ENCODE measurements at regions not wholly inside any gene's neighbourhood (a gene's known extent, or its start where the extent isn't known, plus 50 kb on each side); places are given as distances from the start of the nearest gene placed in this dataset.

DNA sequence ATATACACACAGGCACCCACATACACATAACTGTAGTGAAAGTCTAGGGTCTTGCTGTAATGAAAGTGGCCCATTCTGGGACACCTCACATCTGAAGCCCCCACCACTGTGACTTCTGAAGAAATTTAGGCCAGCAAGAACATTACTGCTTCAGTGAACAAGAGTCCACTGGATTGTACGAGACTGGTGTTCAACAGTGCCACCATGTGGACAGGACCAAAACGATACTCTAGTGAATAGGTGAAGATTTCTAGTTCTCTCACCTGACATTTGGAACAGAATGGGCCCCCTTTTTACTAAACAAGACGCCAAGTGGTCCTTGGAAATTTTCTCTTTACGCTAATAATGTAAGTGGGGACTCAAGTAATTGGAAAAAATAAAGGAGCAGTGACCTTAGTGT is 156.9 kb downstream of the MAFB start:
- Mint-ChIP-seq H3K27me3 (ENCODE audit: low read depth in 3 of 3) (peaks cover 7 to 18% (median 12%) of the 10 kb centered on the region in 3 donors), H3K27ac (no peak overlapping the region), H3K9me3 (peaks cover 13 to 36% (median 28%) of the 10 kb centered on the region in 7 donors), H3K36me3 (peaks cover 0 to 3% of the 10 kb centered on the region in 2 donors), H3K4me1 (peaks cover 6% of the 10 kb centered on the region), H3K4me3 (no peak overlapping the region)
- Histone ChIP-seq H3K4me3 (replicated peaks in 1 of 3; ENCODE audit: low read depth in 2 of 3, low read length in 3 of 3) (no peak overlapping the region), H3K79me2 (ENCODE audit: insufficient read depth, low read length) (no peaks in the 10 kb centered on the region), H3K4me1 (ENCODE audit: control insufficient read depth in 1 of 2, insufficient read depth in 2 of 2, low read length in 2 of 2) (peaks cover 0 to 4% of the 10 kb centered on the region in 2 donors), H3K9ac (ENCODE audit: insufficient read depth, low read length, poor library complexity, severe bottlenecking) (no peak overlapping the region), H3K27ac (ENCODE audit: low read depth in 1 of 2, low read length in 2 of 2) (no peak overlapping the region), H2AFZ (ENCODE audit: insufficient read depth, low read depth, low read length, poor library complexity, severe bottlenecking) (no peak overlapping the region), H3K27me3 (ENCODE audit: control insufficient read depth in 2 of 2, insufficient read depth in 2 of 2, low read length in 2 of 2) (peaks cover 0 to 4% of the 10 kb centered on the region in 2 donors), H4K20me1 (ENCODE audit: insufficient read depth, low read length) (no peaks in the 10 kb centered on the region), H3K9me3 (replicated peaks in 1 of 2; ENCODE audit: control insufficient read depth in 1 of 2, insufficient read depth in 1 of 2, low read length in 2 of 2) (peaks cover 23 to 29% of the 10 kb centered on the region in 2 donors), H3K4me2 (replicated peaks; ENCODE audit: extremely low read depth, low read length, poor library complexity, severe bottlenecking) (no peak overlapping the region), H3K36me3 (replicated peaks in 1 of 2; ENCODE audit: control insufficient read depth in 1 of 2, insufficient read depth in 2 of 2, low read length in 2 of 2) (no peaks in the 10 kb centered on the region)
- intact Hi-C loops (cut with micrococcal nuclease) = no loop called here
- peak; percentile 50 for TF ChIP-seq CTCF (IDR thresholded peaks at IDR 0.05)
- WGBS (ENCODE audit: insufficient coverage) = 55% methylated on average over 2 of the region's 4 CpGs
- peak in 2 of 3 donors; percentile 18 to 34 for DNase-seq

DNA sequence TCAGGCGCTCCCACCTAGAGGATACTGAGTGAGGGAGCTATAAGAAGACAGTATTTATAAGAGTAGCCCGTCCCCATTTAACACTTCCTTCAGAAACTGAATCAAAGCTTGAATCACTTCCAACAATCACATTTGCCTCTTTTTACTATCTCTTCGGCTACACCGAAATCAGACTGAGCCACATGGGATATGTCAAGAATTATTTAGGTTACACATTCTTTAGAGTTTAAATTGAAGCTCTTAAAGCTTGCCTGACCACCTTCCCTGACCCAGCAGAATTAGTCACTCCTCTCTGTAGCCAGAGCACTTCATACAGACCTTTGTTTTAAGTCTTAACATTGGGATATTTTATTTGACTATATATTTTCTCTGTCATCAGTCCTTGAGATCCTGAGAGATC is 163.7 kb downstream of the MAFB start:
- Histone ChIP-seq H3K79me2 (ENCODE audit: insufficient read depth, low read length) (no peaks in the 10 kb centered on the region), H3K4me1 (ENCODE audit: control insufficient read depth in 1 of 2, insufficient read depth in 2 of 2, low read length in 2 of 2) (peaks cover 5 to 7% of the 10 kb centered on the region in 2 donors), H2AFZ (ENCODE audit: insufficient read depth, low read depth, low read length, poor library complexity, severe bottlenecking) (no peak overlapping the region), H3K4me2 (replicated peaks; ENCODE audit: extremely low read depth, low read length, poor library complexity, severe bottlenecking) (no peak overlapping the region), H3K27ac (ENCODE audit: low read depth in 1 of 2, low read length in 2 of 2) (no peak overlapping the region), H3K4me3 (replicated peaks in 1 of 3; ENCODE audit: low read depth in 2 of 3, low read length in 3 of 3) (no peak overlapping the region), H3K9me3 (replicated peaks in 1 of 2; ENCODE audit: control insufficient read depth in 1 of 2, insufficient read depth in 1 of 2, low read length in 2 of 2) (peaks cover 9 to 12% of the 10 kb centered on the region in 2 donors), H4K20me1 (ENCODE audit: insufficient read depth, low read length) (no peaks in the 10 kb centered on the region), H3K9ac (ENCODE audit: insufficient read depth, low read length, poor library complexity, severe bottlenecking) (no peak overlapping the region), H3K36me3 (replicated peaks in 1 of 2; ENCODE audit: control insufficient read depth in 1 of 2, insufficient read depth in 2 of 2, low read length in 2 of 2) (no peaks in the 10 kb centered on the region), H3K27me3 (ENCODE audit: control insufficient read depth in 2 of 2, insufficient read depth in 2 of 2, low read length in 2 of 2) (peaks cover 0 to 2% of the 10 kb centered on the region in 2 donors)
- intact Hi-C loops (cut with micrococcal nuclease) = no loop called here
- H3K4me1 Mint-ChIP-seq = peaks cover 12% of the 10 kb centered on the region
- TF ChIP-seq CTCF (IDR thresholded peaks at IDR 0.05) = no peak
- H3K36me3 Mint-ChIP-seq = no peaks in the 10 kb centered on the region
- peaks cover 4 to 13% (median 6%) of the 10 kb centered on the region in 3 donors for H3K27me3 Mint-ChIP-seq (ENCODE audit: low read depth in 3 of 3)
- H3K27ac Mint-ChIP-seq = no peak overlapping the region
- DNase-seq = no peak
- H3K9me3 Mint-ChIP-seq = peaks cover 3 to 21% (median 12%) of the 10 kb centered on the region in 7 donors
- no CpG with 5 or more reads among the region's 4 CpGs for WGBS (ENCODE audit: insufficient coverage)
- H3K4me3 Mint-ChIP-seq = no peak overlapping the region
